NCI-H1092 (cell line): ENCODE measurements at regions not wholly inside any gene's neighbourhood (a gene's known extent, or its start where the extent isn't known, plus 50 kb on each side); places are given as distances from the start of the nearest gene placed in this dataset.

Source experiments
- DNase-seq: peaks from one replicate; lab custom pipeline; 2025; lab: John Stamatoyannopoulos, UW

DNA sequence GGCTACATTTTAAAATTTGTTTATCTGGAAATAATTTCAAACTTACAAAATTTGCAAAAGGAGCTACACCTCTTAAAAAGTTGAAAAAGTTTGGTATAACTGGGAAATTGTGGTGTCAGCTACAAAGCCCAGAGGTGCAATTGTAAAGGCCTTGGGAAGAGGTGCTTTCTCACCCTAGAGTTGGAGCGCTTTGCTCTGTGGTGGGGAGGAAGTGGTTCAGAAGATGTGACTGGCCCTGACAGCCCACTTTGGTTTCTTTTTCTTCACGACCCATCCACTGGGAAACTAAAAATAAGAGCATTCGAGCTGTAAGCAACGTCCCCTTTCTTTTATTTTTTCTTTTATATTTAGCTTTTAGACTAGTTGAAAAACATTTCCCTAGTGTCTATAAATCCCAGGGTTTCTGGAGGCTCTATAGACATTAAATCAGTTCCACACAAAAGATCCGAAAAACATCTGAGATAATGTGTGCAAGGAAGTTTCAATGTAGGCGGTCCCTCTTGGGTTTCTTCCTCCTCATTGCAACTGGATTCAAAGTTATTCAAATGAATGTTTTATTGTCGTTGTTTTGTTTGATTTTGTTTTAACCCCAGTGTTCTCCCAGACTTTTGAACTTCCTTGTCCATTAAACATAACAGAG is 397.8 kb downstream of the KIF16B start:
- no peak for DNase-seq

DNA sequence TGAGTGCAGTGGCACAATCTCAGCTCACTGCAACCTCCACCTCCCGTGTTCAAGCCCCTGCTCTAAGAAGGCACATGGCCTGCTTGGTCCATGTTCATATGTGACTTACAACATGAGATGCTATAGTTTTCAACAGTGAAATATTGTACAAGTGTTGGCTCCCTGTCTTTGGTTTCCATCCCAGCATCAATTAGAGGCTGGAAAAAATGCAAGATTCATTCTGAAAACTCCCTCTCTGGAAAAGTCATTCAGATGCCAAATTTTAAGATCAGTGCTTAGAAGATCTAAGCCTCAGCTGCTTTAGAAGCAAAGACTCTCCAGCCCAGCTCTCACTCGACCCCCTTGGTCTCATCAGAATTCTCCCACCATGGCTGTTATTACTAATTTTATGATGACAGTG is 398.9 kb downstream of the KIF16B start:
- DNase-seq = no peak

DNA sequence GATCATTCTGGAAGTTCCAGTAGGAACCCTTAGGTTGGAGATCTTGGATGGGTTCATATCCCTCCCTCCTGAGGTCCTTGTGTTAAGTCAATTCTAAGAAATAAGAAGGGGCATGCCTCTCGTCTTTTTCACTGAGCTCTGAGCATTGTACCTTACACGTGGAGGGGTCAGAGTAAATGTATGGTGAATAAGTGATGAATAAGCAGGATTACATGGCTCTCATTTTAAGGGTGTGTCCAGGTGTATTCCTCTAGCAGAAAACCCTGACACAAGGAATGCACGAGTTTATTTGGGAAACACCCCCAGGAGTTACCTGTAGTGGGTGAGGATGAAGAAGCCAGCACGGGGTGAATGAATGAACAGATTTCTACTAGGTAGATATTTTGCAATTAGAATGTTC is 400.2 kb downstream of the KIF16B start:
- DNase-seq = no peak

DNA sequence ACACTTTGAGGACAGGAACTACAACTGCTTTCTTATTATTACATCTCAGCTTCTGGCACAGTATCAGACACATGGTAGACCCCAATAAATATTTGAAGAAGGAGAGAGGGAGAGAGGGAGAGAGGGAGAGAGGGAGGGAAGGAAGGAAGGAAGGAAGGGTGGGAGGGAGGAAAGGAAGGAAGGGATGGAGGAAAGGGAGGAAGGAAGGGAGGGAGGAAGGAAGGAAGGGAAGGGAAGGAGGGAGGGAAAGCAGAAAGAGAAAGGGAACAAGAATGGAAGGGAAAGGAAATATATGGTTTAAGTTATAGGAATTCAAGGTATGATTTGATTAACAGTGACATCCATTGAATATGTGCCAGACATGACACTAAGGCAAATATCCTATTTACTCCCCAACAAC is 402.1 kb downstream of the KIF16B start:
- DNase-seq = no peak

DNA sequence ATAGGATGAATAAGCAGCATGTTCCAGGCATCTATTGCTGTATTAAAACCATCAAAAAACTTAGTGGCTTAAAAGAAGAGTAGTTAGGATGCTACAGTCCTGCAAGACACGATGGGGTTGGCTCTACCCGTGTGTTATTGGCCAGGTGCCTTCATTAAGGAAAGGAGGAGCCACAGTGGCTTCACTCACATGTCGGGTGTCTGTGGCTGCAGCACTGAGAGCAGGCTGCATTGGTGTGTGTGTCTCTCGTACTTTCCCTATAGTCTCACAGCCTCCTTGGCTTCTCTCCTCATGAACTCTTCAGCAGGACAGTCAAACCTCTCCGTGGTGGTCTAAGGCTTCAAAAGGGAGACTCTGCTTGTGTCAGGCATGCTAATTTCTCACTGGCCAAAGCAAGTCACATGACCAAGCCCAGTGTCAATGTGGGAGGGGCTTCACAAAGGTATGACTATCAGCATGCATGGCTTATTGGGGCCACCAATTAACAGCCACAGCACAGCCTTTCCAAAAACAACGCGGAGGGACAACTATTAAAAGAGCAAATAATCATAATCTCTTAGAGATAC is 402.8 kb downstream of the KIF16B start:
- no peak for DNase-seq

DNA sequence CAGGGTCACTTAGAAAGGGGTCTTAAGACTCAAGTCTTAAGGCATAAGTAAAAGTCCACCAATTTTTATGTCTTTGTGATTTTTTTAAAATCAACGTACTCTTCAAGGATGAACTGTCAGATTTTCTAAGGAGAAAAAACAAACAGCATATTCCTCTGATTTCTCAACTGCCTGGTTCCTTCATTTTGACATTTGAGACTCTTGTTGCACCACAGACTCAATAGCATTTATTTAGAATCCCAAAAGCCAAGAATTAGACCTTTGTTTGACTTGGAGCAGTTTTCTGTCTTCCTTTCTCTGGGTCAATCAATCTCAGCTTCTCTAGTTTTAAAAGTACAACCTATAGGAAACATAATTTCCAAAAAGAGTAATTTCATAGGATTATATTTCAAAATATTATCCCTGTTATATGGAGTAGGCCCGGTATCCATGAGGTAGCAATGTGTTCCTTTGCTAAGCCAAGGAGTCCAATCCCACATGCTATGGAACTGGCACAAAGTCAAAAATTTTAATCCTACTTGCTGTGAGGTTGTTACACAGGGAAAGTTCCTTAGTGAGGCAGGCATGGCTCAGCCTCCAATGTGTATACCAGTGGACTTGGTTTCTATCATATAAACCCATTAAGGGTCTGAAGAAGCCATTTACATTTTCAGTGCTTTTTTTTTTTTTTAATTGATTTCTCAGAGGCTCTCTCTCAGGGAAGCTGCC is 405.7 kb downstream of the KIF16B start:
- no peak for DNase-seq

DNA sequence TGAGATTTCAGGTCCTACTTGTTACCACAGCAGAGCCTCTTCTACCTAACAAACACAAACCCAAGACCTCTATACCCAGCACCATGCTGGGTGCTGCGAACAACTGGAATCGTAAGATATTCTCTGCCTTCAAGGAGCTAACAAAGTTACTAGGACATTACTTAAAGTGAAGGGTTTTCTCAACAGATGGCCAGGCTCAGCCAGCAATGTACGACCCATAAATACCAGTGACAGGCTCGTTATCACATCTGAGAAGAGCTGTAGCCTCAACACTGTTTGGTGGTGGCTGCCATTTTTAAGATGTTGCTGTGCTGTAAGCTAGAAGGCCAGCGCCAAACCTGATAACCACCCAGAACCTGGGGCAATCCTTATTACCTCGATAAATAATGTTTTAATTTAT is 406.5 kb downstream of the KIF16B start:
- DNase-seq = no peak

DNA sequence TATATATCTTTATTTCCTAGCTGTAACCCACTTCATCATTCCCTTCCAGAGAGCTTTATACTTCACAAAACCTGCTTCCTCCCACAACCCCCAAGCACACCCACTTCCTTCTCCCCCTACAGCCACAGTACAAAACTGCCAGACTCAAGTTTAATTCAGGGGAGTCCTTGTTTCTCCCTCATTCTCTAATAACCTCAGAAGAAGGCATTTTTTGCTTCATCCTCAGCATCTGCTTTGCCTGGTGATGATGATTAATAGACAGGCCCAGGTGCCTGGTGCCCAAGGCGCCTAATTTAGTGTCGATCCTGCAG is 414.3 kb downstream of the KIF16B start:
- no peak for DNase-seq

DNA sequence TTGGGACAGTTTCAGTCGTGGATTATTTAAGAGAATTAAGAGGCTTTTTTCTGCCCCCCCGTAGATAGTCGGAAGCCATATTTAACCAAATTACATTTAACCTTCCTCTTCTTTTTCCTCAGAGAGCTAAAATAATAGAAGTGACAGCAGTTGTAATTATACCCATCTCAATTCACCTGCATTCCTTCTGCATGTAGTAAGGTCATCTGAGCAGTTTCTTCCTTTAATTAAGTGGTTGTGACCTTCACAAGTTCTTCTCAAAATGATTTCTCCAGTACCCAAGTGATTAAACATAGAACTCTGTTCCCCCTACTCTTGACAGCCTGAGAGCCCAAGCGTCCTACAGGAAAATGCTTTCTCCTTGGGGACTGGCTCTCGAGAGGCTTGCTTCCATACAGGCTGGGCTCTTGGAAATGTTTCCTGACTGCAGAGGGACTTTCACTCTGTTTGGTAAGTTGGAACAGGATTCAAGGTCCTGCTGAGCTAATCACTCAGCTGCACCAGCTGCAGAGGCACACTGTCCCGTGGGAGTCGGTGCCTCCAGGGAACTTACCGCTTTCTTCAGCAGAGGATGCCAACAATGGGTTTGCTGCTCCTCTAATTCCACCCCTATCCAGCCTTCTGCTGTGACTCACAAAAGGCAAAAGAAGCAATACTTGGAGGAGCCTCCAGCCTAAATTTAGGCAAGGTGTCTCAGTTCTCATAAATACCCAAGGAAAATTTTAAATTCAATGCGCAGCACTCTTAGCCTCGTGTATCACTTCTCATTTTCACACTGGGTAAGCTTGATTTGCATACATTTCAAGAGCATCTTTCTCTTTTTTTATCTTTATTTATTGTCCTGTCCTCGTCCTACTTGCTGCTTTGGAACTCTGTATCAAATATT is 414.9 kb downstream of the KIF16B start:
- no peak for DNase-seq

DNA sequence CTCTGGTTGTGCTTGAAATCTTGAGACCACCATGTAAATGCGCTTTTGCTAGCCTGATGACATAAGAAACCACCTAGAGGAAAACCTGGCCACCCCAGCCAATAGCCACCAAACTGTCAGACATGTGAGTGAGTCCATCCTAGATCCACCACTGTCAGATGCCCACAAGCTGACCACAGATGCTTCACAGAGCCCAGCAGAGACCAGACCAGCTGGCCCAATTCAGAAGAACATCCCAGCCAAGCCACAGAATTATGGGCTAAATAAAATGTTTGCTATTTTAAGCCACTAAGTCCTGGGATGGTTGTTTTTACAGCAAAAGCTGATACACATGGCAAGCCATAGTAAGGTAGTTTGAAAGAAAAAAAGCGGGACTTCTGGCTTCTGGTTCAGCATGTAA is 425.3 kb downstream of the KIF16B start:
- no peak for DNase-seq

DNA sequence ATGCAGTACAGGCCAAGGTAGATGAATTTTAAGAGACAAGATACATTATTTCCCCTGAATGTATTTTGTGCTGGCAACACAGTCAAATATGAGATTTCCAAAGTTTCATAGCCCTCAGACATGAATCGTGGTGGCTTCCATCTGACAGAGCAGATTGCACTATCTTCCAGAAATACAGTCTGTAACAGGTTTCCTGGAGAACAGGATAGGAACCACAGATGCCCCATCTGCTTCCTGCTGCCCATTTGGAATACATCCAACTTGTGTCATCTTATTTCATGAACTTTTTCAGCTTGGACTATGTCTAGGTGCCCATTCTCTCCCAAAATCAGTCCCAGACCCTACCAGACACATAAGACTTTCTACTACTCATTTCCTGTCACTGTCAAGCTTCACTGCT is 426.0 kb downstream of the KIF16B start:
- DNase-seq = no peak

DNA sequence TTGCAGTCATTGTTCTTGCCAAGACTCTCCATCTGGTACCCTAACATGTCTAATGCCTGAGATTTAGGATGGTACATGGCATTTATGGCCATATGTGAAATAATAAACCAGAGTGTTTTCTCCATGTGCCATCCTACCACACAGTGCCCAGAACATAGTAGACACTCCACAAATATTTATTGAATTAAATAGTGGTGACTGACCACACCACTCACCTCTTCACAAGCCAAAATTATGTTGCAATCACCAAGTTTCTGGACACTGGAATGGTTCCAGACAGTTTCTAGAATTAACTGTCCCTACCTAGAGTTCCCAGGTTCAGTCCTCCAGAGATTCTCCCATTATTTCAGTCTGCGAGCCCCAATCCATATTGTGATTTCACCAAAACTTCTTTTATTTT is 427.3 kb downstream of the KIF16B start:
- no peak for DNase-seq

DNA sequence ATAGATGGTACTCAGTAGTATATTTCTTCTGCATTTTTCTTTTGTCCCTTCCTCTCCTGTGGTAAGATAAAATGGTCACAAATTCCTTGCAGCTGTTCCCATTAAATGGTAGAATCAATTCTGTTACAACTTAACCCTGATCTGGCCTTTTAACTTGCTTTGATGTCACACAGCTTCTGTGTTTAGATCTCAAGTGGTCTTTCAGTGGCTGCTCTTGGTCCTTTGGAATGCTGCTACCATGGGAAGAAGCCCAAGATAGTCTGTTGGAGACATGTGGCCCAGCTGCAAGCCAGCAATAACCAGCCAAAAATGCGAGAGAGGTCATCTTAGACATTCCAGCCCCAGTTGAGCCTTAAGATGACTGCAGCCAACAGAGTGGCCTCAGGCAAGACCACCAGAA is 429.7 kb downstream of the KIF16B start:
- no peak for DNase-seq

DNA sequence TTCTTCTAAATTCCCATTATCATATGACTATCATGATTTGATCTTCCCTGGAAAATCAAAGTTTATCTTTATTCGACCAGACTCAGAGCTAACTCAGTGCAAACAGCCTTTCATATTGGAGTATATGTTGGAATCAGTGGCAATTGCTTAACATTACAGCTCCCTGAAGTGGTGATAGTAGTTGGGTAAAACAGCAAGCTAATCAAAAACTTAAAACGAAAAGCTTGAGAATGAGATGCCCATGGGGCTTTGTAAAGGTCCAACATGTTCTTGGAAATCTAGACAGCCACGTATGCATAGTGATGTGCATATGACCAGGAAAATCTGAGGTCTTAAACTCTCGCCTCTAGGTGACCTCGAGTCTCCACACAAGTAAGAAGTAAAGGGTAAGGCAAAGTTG is 437.6 kb downstream of the KIF16B start:
- no peak for DNase-seq

DNA sequence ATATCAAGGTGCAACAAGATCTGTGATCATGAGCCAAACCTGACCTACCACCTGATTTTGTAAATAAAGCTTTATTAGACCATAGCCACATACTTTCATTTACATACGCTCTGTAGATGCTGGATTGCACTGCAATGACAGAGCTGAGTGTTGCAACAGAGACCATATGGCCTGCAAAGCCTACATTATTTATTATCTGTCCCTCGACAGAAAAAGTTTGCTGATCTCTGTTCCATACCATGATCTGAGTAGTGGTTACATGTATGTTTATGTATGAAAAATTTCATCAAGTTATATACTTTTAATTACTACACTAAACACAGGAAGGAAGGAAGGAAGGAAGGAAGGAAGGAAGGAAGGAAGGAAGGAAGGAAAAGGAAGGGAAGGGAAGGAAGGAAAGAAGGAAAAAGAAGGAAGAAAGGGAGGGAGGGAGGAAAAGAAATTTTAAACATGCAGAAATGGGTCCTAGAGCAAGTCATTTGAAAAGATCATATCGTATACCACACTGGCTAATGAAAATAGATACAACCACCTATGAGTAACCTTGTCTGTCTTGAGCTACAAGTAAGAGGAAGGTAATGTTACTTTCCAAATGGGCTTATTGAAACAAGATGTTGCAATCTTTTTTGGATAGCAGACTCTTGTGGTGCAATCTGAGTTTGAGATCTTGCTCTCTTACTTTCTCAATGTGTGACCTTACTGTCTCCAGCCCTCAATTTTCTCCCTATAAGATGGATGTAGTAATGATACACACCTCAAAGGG is 441.0 kb downstream of the KIF16B start:
- DNase-seq = no peak

DNA sequence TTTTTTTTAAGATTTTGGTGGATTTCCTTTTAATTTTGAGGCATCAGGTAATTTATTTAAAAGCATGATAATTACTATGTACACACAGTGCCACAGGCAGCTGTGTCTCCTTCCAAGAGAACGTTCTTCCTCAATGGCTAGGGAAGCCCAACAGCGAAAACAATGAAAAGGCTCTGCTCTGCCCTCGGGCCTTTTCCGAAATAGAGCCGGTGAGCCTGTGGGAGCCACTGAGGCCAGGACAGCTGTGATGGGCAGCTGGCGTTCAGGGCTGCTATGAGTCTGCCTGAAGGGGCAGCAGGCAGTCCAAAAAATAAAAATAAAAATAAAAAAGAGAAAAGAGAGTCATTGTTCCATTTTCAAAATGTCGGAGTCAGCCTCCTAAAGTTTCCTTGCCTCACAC is 443.8 kb downstream of the KIF16B start:
- no peak for DNase-seq

DNA sequence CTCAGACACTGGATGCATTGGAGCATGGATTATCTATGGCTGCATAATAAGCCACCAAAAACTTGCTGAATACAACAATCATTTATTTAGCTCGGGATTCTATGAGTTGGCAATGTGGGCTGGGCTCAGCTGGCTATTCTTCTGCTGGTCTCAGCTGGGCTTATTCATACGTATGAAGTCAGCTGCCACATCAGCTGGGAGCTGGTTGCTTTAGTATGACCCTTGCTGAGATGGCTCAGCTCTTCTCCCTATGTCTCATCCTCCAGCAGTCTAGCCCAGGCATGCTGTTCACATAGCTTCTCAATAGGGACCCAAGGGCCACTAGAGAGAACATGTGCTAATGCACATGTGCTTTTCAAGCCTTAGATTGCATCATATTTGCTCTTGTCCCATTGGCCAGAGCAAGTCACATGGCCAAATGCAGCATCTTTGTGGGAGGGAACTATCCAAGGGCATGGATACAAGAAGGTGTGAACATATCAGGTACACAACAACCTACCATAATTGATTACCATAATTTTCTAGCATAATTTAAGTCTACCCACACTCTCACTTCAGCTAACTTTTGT is 444.6 kb downstream of the KIF16B start:
- no peak for DNase-seq

DNA sequence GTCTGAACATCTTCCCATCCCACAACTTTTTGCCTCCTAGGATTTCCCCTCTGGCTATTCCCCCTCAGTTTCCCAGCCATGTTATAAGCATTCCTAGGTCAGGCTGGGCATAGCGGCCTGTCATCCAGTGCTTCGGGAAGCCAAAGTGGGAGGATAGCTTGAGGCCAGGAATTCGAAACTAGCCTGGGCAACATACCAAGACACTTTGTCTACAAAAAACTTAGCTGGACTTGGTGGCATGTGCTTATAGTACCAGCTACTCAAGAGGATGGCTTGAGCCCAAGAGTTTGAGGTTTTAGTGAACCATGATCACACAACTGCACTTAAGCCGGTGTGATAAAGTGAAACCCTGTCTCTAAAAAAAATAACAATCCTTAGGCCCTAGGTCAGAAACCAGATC is 447.4 kb downstream of the KIF16B start:
- DNase-seq = no peak

DNA sequence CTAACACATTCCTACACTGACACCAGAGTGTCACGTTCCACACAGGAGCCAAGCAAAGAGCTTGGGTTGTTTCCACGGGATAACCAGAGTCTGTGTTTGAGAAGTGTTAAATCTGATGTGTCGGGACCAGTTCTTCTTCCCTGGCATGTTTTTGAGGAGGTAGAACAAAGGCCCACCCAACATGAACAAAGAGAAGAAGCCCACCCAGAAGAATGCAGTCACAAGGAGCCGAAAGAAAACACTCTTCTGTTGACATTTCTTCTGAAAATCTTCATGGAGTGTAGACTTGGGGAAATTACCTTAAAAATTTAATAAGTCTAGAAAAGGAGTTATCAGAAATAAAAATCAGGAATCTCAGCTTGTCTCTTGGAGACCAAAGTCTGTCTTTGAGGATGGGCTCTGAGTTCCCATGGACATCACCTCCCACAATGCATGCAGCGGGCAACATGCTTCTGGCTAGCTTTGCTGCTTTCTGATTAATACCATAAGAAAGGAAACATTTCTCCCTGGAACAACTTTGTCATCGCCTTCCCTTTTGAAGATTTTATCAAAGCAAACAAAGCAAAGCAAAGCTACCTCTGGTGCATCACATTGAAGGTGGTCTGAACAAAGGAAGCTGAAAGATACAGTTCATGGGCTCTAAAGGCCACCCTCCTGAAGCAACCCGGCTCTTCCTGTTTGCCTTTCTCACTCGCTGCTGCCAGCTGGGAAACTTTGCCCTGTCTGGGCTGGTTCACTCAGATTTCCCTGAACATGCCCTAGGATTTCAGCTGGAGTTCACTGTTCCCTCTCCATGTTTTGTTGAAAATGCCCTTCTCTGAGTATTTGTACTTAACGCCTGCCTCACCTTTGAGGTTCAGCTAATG is 448.1 kb downstream of the KIF16B start:
- DNase-seq = no peak

DNA sequence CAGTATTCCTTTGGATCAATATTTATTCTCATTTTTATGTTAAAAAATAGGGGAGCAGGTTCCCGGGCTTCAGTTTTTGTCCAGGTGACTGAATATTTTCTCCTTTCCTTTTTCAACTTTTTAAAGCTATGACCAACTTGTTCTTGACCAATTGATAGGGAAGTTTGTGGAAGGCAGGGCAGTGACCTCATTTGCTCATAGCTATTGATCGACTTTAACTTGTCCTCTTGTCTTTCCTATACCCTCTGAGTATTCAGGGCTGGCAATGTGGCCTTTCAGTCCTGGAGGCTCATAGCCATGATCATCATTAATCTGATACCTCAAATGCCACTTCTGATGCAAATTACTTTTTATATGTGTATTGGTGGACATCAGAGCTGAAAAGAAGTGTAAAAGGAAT is 448.8 kb downstream of the KIF16B start:
- no peak for DNase-seq

DNA sequence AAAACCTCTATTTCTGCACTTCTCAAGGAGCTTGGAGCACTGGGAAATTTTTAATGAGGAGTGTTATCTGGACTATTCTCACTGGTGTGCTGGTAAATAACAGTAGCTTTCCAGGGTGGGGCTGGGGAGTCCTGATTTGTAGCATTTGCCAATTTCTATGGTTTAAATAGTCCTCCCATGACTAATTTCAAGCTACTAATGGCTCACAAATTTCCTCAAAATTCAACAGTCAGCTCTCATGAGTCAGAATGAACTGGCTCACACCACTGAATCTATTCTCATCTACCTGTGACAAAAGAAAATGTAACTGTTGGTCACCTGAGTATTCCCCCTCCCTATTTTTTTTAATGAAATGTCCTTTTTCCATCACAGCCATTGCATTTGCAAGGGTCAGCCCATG is 449.6 kb downstream of the KIF16B start:
- no peak for DNase-seq
